OCI-LY1 (cell line): ENCODE measurements at regions not wholly inside any gene's neighbourhood (a gene's known extent, or its start where the extent isn't known, plus 50 kb on each side); places are given as distances from the start of the nearest gene placed in this dataset.

ENCODE experiments used
- CTCF ChIP-seq: fragments of 200-600 bp; sonication (generic), shearing (Covaris generic); IDR thresholded peaks from 2 replicates; pipeline ENCODE4 v1.5.1; 2017; ENCODE audit warnings: mild to moderate bottlenecking, antibody characterized with exemption, low read length, moderate library complexity, mixed read lengths
- EZH2 ChIP-seq: fragments of 200-600 bp; sonication (generic), shearing (Covaris generic); IDR thresholded peaks from 2 replicates; pipeline ENCODE4 v1.8.0; 2017; ENCODE audit warnings: borderline replicate concordance, mixed run types, mild to moderate bottlenecking, antibody characterized with exemption, low read length, moderate library complexity, mixed read lengths

GRCh38 chr3:41033956-41034519 is 165.3 kb upstream of the CTNNB1 start:
- no peak for TF ChIP-seq CTCF
- TF ChIP-seq EZH2, result no peak
